NCI-H2196 (cell line): ENCODE measurements at regions not wholly inside any gene's neighbourhood (a gene's known extent, or its start where the extent isn't known, plus 50 kb on each side); places are given as distances from the start of the nearest gene placed in this dataset.

Source experiments
- DNase-seq: peaks from one replicate; lab custom pipeline; 2025; ENCODE audit not compliant: unreplicated experiment; lab: John Stamatoyannopoulos, UW

DNA sequence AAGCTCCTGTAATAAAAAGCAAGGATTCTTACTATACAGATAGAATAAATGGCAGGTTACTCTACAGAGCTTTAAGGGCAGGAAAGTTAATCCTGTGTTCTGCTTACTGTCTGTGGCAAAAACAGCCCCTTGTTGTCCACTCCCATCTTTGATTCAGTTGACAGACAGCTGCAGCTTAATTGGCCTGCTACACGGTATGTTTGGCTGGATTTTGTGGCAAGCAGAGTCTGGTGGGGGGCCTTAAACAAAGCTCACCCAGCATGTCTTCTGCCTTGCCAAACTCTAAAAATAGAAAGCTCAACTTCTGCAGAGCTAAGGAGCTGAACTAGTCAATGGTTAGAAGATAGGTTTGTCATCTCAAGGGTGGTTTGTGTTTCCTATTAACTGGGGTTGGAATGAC lies 407.2 kb downstream of the HLX start:
- no peak for DNase-seq

DNA sequence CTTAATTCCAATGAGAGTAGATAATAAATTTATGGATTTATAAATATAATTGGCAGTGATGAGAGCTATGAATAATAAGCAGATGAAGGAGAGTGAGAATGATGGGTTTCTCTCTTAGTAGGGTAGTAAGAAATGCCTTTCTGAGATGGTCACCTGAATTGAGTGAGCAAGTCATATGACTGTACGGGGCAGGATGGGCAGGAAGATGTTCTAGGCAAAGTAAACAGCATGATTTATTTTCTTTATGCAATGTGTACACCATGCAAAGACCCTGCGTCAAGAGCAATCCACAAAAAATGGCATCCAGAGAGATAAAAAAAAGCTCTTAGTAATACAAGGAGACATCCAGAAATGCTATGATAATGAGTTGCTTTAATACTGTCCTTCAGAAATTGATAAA lies 409.9 kb downstream of the HLX start:
- DNase-seq = no peak

DNA sequence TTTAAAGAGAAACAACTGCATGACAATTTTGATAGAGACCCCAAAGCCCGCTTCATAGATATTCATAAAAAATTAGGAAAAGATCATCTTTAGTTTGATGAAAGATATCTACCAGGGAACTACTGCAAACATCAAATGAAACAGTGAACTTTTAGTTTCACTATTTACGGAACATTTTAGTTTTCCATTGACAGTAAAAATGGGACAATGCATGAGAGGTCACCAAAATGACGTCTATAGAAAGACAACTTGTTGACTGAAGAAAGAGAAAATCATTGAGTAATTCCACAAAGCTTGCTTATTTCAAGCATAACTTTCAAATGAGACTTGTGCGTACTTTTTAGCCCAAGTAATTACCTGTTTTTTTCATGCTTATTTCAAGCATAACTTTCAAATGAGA lies 411.4 kb downstream of the HLX start:
- DNase-seq = no peak

DNA sequence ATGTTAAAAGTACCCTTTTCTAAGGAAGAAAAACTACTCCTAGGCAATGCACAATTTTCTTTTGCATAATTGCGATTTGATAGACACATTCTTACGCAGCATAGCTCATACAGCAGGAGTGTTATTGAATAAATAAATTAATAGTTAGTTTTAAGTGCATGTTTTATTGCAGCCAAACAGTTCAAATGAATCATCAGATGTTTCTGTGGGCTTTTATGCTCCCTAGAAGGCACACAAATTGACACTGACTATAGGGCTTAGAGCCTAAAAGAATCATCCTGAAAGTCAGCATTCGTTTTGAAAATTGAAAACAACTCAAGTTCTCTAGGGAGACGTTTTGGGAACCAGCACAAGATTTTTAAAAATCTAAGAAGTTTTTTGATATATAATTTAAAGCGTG lies 411.9 kb downstream of the HLX start:
- DNase-seq = no peak

DNA sequence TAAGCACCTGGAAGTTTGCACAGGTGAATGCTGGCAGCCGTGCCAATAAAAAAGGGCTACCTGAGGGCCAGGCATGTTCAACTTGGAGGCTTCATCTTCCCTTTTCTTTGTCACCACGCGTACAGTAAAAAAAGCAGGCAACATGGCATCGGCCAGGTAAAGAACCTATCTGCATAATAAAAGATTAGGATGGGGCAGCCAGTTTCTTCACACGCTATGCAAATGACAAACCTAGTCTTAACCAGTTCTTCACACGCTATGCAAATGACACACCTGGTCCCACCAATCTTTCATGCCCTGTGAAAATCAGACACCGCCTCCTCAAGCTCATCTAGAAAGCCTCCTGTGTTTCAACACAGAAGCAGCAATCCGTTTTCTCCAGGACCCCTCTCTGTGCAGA lies 413.4 kb downstream of the HLX start:
- no peak for DNase-seq

DNA sequence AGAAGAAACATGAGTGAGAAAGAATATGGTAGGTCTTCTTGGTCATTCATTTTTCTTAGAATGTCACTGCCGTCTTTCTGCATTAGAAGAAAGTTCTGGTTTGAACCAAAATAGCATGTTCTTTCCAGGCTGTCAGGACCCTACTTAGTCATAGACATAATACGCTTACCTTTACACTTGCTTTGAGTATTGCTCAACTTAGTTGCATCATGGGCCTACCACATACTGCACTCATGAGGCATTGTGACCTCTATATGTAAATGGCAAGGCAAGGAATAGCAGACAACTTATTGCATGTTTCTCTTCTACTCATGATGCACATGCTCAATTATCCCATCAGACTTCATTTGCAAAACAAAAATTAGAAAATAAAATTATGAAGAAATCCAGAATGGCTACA lies 415.0 kb downstream of the HLX start:
- DNase-seq = no peak

DNA sequence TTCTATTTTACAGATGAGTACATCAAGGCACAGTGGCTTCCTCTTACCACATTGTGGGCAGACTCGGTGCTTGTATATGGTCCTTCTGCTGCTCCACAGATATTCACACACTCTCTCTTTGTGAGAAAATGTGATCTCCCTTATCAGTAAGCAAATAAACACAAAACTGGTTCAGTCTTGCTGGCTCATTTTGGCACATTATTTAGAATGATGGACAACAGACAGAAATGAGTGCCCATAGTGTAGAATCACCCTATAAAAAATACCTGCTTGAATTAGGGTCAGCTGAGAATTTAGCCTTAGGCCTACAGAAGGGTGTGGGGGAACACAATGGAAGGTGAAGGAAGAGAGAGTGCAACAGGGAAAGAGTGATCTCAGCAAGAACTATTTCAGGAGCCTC lies 423.1 kb downstream of the HLX start:
- DNase-seq = no peak

DNA sequence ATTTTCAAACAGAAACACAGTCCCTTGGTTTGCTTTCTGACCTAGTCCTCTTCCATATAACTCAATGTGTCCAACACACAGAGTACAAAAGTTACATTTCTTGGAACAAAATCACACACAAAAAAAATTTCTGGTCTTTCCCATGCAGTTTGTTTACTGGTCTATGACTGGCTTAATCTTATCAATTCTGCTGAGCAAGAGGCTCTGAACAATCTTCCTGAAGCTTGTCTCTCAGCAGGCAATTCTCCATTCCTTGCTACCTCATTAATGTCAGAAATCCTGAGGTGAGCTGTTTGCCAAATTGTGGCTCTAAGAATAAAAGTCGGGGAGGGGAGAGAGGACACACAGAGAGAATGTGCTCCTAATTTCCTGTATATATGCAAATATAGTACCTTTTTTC lies 423.6 kb downstream of the HLX start:
- no peak for DNase-seq

DNA sequence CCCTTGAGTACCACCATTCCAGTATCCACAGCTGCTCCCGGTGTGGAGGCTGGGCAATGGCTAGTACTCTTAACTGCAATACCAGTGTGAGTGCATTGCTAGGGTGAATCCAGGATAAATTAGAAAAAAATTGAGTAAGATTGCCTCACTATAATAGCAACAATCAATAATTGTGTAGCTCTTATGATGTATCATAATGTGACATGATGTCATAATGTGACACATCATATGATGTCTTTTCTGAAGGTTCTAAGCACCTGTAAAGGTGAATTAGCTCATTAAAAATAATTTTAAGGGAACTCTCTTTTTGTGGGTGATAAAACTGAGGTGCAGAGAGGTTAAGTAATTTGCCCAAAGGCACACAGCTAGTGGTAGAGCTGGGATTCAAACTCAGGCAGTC lies 424.4 kb downstream of the HLX start:
- DNase-seq = no peak

DNA sequence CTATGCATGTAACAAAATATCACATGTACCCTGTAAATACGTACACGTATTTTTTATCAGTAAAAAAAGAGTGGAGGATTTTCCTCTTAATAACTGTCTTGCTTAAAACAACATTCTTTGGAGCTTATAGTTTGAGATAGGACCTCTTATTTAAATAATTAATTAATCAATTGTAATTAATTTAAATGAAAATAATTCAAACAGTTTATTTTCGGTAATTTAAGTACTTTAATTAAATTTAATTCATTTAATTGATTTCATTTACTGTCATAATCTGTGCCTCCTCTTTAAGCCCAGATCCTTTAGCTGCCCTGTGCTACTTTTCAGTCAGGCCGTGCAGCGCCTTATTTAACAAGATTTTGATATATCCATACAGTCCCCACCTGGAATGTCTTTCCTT lies 427.0 kb downstream of the HLX start:
- no peak for DNase-seq

DNA sequence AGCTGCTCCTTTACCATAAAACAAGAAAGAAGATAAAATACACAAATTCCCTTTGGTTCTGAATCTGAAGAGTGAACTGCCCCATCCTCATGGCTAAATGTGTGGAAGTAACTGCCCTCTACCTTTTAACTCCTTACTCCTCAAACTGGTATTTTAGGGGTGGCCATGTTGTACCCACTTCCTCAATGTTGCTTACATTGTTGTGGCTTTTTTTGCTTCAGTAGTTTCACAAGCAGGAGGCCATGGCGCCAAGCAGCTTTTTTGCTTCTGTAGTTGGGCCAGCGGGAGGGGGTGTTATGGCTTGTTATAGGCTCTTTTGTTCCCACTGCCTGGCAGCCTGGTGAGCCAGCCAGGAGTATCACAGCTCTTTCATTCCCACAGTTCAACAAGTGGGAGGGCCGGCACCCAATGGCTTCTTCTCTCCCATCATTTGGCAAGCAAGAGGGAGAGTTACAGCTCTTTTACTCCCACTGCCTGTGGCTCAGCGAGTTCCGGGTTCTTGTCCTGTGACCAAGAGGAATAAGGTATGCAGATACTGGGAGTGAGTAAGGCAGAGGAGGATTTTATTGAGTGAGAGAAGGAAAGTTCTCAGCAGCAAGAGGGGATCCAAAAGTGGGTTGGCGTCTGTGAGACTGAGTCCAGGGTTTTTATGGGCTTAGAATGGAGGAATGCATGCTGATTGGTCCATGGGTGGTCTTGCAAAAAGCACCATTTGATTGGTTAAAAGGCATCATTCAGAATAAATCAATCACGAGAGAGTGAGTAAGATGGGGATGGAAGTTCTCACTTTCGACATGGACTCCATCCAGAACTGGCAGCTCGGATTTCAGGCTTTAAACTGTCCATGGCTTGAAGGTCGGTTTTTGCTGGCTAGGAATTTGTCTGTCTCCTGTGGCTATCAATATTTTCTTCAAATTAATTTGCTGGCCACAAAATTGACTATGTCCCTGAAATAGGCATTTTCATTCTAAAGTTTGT lies 429.6 kb downstream of the HLX start:
- no peak for DNase-seq

DNA sequence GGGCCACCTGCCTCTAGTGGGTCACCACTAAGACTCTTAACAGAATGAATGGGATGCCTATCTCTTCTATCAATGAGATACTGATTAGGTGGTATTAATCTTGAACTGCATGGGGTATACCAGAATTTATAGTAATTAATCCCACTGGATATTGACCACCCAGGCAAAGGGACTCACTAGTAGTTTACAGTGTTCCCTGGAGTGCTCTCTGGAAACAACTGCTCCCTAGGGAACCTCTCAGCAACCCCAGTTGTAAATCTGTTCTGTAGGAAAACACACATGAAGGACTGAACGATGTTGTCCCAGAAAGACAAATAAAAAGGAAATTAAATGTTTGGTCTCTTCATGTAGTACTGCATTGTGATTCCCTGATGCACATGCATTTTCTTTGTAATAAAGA lies 430.5 kb downstream of the HLX start:
- no peak for DNase-seq

DNA sequence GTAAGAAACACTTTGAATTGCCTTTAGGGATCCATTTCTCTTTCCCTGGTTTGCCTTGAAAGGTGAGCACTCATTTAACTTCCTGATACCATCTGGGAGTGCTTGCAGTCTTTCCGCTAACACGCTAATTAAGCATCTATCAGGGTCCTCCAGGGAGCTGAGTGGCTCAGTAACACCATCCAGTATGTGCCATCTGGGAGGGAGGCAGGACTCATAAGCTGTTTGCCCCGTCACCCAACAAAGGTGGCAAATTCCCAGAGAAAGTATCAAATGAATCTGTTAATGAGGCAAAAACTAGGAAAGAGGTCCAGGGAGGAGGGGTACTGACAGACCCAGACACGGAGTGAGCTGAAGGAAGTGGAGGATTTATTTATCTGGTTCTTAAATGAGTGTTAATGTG lies 430.9 kb downstream of the HLX start:
- no peak for DNase-seq

DNA sequence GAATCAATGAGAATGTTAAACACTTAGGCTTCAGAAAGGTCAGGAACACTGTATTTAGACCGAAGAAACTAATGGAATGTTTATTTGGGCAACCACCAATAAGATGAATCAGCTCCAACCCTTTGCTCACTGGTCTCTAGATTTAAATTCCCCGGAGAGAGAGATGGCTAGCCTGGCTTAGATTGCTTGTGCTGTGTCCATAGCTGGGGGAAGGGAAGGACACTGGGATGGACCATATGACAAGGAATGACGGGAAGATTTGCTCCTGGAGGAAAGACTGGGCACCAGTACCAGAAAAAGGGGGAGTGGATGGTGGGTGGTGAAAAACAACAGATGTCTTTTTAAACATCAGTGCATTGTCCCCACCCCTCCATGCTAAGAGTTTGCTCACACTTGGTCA lies 426.6 kb downstream of the DUSP10 start:
- DNase-seq = no peak

DNA sequence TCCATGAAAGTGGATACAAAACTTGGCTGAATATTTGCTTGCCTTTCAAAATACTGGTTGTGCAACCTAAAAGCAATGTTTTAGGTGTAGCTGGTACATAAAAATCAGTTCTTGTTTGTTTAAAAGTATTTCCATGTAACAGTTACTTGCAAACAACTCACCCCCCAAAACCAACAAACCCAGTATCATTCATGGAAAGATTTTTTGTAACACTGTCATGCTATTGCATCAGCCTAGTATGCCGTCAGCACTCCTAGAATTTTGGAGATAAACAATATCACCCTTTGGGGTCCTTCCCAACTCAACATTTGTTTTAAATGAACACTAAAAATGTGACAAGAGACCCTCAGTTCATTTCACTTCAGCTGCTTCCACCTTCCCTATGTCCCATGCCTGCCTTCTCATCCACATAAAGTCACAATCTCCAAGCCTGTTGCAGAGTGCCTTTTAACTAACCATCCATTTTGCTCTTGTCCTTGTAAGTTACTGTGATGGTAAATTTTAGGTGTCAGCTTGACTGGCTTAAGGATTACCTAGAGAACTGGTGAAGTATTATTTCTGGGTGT lies 425.3 kb downstream of the DUSP10 start:
- no peak for DNase-seq

DNA sequence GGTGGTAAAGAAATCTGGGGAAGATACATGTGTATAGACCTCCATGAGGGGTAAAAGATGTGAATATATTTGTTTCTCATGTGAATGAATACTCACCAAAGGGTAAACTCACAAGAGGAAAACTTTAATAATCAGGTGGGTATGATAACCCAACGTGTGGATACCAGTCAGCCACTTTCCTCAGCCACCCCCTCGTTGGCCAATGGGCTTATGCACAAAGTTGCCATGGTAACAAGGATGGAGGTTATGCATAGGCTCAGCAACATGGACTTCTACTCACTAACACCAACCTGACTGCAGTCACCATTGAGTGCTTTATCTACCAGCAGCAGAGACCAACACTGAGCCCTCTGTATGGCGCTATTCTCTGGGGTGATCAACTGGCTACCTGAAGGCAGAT lies 424.4 kb downstream of the DUSP10 start:
- DNase-seq = no peak

DNA sequence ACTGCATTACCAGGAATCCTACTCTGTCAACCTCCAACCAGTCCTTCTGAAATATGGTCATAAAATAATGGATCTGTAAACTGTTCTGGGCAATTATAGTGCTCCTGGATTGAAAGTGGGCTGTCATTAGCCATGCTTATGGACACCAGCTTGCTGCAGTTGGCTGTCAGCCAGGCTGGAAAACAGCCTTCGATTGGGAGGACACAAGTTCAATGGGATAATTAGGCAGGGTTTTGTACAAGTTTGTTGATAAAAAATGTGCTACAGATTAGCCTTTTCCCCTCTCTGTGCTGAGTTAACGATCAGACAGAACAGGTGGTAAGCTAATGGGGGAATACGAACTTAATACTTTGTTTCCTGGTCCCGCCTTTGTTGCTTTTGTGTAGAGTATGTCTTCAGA lies 413.9 kb downstream of the DUSP10 start:
- DNase-seq = no peak

DNA sequence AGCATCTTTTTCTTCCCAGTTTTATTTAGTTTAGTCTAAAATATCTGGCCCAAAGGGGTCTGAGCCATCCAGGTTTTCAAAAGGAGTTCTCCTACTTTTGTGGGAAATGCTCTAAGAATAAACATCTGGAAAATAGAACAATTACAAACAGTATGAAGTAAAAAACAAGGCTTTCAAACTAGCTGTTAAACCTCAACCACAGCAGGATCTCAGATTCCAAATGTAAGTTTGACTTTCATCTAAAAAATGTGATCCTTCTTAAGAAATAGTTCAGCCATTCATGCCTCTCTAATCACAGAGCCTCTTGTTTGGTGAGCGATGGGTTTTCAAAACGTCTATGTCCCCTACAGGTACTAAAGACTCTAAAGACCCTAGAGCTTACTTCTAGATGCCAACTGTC lies 413.5 kb downstream of the DUSP10 start:
- DNase-seq = no peak

DNA sequence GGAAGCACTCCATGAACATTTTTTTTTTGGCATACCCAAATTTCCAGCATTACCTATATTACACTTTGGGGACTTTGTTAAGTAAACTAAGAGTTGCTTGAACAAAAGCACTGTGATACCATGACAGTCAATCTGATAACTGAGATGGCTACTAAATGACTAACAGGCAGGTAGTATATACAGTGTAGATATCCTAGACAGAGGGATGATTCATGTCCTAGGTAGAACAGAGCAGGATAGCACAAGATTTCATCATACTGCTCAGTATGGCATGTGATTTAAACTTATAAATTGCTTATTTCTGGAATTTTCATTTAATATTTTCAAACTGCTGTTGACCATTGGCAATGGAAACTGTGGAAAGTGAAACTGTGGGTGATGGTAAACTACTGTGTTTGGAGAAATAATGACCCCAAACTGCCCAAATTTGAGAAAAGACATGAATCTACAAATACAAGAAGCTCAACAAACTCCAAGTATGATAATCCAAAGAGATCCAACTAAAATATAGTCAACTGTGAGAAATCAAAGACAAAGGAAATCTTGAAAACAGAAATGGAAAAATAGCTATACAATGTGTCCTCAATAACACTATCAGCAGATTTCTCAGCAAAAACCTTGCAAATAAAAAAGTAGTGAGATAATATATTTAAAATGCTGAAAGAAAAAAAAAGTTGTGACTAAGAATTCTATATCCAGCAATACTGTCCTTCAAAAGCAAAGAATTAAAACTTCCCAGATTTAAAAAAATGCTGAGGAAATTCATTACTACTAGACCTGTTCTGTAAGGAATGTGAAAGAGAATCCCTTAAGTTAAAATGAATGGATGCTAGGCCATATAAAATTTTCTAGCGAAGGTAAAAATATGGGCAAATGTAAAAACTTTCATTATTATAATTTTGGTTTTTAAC lies 410.4 kb downstream of the DUSP10 start:
- no peak for DNase-seq

DNA sequence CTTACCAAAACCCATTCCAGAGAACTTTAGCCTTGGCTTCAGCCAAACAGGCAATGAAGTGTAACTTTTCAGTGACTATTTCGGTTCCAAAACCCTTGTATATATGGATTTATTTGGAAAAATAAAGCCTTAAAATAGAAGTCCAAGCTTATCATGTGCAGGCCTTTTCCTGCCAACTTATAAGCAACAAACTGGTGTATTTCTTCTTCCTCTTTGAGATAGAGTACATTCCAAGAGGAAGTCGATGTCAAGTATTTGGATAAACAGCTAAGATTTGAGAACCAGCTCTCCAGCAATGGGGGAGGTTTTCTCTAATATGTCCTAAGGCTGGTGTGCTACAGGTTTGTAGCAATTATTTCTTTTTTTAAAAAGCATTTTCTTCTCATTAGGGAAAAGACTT lies 407.8 kb downstream of the DUSP10 start:
- DNase-seq = no peak

DNA sequence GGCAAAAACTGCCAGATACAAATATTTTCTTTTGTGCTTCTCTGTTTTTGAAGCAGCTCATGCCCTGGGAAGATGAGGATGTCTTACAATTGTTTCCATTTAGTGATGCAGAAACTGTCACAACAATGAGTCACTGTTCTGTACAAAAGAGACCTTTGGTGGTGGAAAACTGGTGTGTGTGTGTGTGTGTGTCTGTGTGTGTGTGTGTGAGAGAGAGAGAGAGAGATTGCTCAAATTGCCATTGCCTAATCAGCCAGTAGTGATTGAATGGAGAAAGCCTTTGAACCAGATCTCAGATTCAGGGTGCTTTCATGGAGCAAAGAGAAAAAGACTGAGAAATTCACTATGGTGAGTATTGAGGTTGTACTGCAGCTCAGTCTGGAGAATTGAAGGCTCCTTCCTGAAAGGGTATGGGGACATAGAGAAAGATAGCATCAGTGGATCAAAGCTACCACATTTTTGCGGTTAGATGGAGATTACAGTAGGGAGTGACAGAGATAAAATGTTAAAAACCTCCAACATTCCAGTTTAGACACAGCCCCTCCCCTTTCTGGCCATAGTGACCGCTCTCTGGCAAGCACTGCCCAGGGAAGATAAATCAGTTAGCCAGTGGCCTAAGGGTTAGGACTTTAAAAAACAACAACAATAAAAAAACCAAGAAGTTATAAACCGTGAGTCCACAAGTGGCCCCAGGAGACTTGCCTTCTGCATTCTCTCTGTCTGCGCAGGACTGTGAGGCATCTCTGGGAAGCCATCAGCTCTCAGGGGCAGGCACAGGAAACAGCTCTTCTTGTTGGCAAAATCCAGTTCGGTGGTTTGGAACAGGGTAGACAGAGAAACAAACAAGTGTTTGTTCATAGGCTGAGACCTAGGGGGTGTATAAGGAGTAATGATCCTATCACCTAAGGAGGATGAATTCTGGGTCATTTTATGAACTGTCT lies 406.5 kb downstream of the DUSP10 start:
- DNase-seq = no peak
